HG03108 (cell line): ENCODE measurements at regions not wholly inside any gene's neighbourhood (a gene's known extent, or its start where the extent isn't known, plus 50 kb on each side); places are given as distances from the start of the nearest gene placed in this dataset.

Experiments
- ATAC-seq: cut with Tn5 transposase; IDR thresholded peaks from one replicate; pipeline ENCODE4 v1.9.1; 2021; ENCODE audit warnings: moderate library complexity; ENCODE audit not compliant: unreplicated experiment

- ATAC-seq, result no peak
Observed at GRCh38 chr22:47739291-47740015, 977.0 kb downstream of the TBC1D22A start.

GRCh38 chr22:47738472-47739013 is 976.1 kb downstream of the TBC1D22A start:
- no peak for ATAC-seq

- no peak for ATAC-seq
Observed at GRCh38 chr22:47736186-47737034, 974.0 kb downstream of the TBC1D22A start.

GRCh38 chr22:47734511-47734910 is 972.1 kb downstream of the TBC1D22A start:
- ATAC-seq, result no peak

- no peak for ATAC-seq
Observed at GRCh38 chr22:47727641-47728040, 965.2 kb downstream of the TBC1D22A start.

- no peak for ATAC-seq
Observed at GRCh38 chr22:47724751-47725150, 962.3 kb downstream of the TBC1D22A start.

- ATAC-seq, result no peak
Observed at GRCh38 chr22:47724030-47724429, 961.6 kb downstream of the TBC1D22A start.

- ATAC-seq, result no peak
Observed at GRCh38 chr22:47718337-47718736, 955.9 kb downstream of the TBC1D22A start.

GRCh38 chr22:47716890-47717615 is 954.6 kb downstream of the TBC1D22A start:
- no peak for ATAC-seq

GRCh38 chr22:47715866-47716578 is 953.6 kb downstream of the TBC1D22A start:
- ATAC-seq, result no peak

- ATAC-seq, result no peak
Observed at GRCh38 chr22:47713941-47714340, 951.5 kb downstream of the TBC1D22A start.

GRCh38 chr22:47710135-47710534 is 947.7 kb downstream of the TBC1D22A start:
- no peak for ATAC-seq

- no peak for ATAC-seq
Observed at GRCh38 chr22:47705350-47705749, 942.9 kb downstream of the TBC1D22A start.

- no peak for ATAC-seq
Observed at GRCh38 chr22:47698906-47699305, 936.5 kb downstream of the TBC1D22A start.

GRCh38 chr22:47697861-47698260 is 935.4 kb downstream of the TBC1D22A start:
- ATAC-seq, result no peak

- ATAC-seq, result no peak
Observed at GRCh38 chr22:47696776-47697175, 934.3 kb downstream of the TBC1D22A start.

GRCh38 chr22:47695176-47695575 is 932.7 kb downstream of the TBC1D22A start:
- ATAC-seq, result no peak

- ATAC-seq, result no peak
Observed at GRCh38 chr22:47694536-47695130, 932.2 kb downstream of the TBC1D22A start.

- ATAC-seq, result no peak
Observed at GRCh38 chr22:47693606-47694005, 931.2 kb downstream of the TBC1D22A start.

- no peak for ATAC-seq
Observed at GRCh38 chr22:47692811-47693210, 930.4 kb downstream of the TBC1D22A start.
